Transverse colon (tissue), 4 donors: ENCODE measurements at regions not wholly inside any gene's neighbourhood (a gene's known extent, or its start where the extent isn't known, plus 50 kb on each side); places are given as distances from the start of the nearest gene placed in this dataset.

Source experiments
- DNase-seq: peaks from one replicate; pipeline ENCODE4 v3.0.0-alpha.2; 2019
- H3K27ac ChIP-seq, 4 donors: fragments of 200-600 bp; sonication (generic); 2 replicates each; pipeline ENCODE4 v1.5.1; 2016 to 2018; ENCODE audit warnings: inconsistent platforms in 4 of 4
- H3K27me3 ChIP-seq: fragments of 200-600 bp; sonication (generic); 2 replicates; pipeline ENCODE4 v1.5.1; 2017; ENCODE audit warnings: inconsistent platforms
- H3K36me3 ChIP-seq, 4 donors: fragments of 200-600 bp; sonication (generic); 2 replicates each; pipeline ENCODE4 v1.5.1; 2017 to 2019; ENCODE audit warnings: inconsistent platforms in 4 of 4
- H3K4me1 ChIP-seq, 4 donors: fragments of 200-600 bp; sonication (generic); 2 replicates each; pipeline ENCODE4 v1.5.1; 2017 to 2020; ENCODE audit warnings: inconsistent platforms in 4 of 4
- H3K4me3 ChIP-seq, 4 donors: fragments of 200-600 bp; sonication (generic); 1 replicate in 1 of 4; 2 replicates in 3 of 4; pipeline versions ENCODE4 v1.5.1 to v1.6.1; 2017 to 2019; ENCODE audit warnings: inconsistent platforms in 4 of 4
- H3K9me3 ChIP-seq, 2 donors: fragments of 200-600 bp; sonication (generic); 2 replicates each; pipeline ENCODE4 v1.5.1; 2017 to 2019; ENCODE audit warnings: inconsistent platforms in 2 of 2
- EP300 ChIP-seq: sonication (generic); formaldehyde crosslinking; IDR thresholded peaks from one replicate; pipeline ENCODE4 v1.6.1; 2017; ENCODE audit warnings: antibody characterized with exemption, low read depth
- POLR2A ChIP-seq: fragments of 450-650 bp; IDR thresholded peaks from one replicate; pipeline ENCODE4 v1.6.1; 2016; ENCODE audit warnings: antibody characterized with exemption, mild to moderate bottlenecking, moderate library complexity
- POLR2AphosphoS5 ChIP-seq, 3 donors: sonication (generic); formaldehyde crosslinking; IDR thresholded peaks; one replicate each; pipeline ENCODE4 v1.6.1; 2016; ENCODE audit warnings: antibody characterized with exemption in 3 of 3
- WGBS, 2 donors: methylation state at CpG; one replicate each; pipeline ENCODE4 v1.1.5; 2018; ENCODE audit warnings: low coverage in 1 of 2; 5-methylcytosine and 5-hydroxymethylcytosine counted together
- in situ Hi-C, 4 donors: fragments of 200-750 bp; cut with MboI; loops; one replicate each; pipeline versions ENCODE4 v1.15.0 to v1.15.1; 2017; ENCODE audit warnings: low sequenced_read_pairs in 3 of 4, low pct_ligation_motif_present in 1 of 4, low pct_unique_long_range_greater_than_20kb in 1 of 4
- intact Hi-C: fragments of 100-400 bp; cut with DNase I; formaldehyde crosslinking; loops from one replicate; pipeline ENCODE4 v1.15.1; 2023; ENCODE audit warnings: low total_unique reads
- TF ChIP-seq, protein P1 (sequence below), 5 experiments: fragments of 200-600 bp in 3 of 5; fragments of 450-650 bp in 2 of 5; sonication (generic) in 3 of 5; IDR thresholded peaks; 1 replicate in 2 of 5; 2 replicates in 3 of 5; pipeline ENCODE4 v1.5.1; 2016 to 2017; ENCODE audit warnings: antibody characterized with exemption in 5 of 5, inconsistent platforms in 3 of 5, mild to moderate bottlenecking in 2 of 5, moderate library complexity in 1 of 5

DNA sequence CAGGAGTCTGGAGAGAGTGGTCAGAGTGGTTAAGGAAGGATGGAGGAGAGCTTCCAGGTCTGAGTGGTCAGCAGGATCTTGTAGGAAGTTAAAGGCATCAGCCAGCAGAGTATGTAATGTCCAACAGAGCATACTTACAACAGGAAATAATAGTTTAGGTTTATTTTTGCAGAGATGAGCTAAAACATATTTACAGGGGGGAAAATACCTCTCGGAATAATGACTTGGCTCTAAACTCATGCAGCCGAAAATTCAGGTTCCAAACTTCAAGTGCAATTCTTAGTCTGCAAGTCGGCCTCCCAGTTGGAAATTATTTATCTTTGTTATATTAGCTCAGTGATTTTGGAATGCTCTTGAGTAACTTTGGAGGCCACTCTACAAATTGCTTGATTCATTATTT, 385.0 kb upstream of the C2CD4B start:
- Histone ChIP-seq H3K4me1 (peaks cover 10 to 16% (median 13%) of the 10 kb centered on the region in 4 donors), H3K4me3 (no peak overlapping the region), H3K9me3 (no peaks in the 10 kb centered on the region), H3K36me3 (no peaks in the 10 kb centered on the region), H3K27ac (no peak overlapping the region), H3K27me3 (no peaks in the 10 kb centered on the region)
- WGBS, 2 donors, result 74 to 85% methylated on average over 3 of the region's 3 CpGs
- intact Hi-C loops (no loop called here), in situ Hi-C loops (no loop called here)
- no peak for DNase-seq
- TF ChIP-seq POLR2AphosphoS5 (IDR thresholded peaks at IDR 0.05) (no peak), POLR2A (no peak), EP300 (no peak)
- TF ChIP-seq, protein P1, sequence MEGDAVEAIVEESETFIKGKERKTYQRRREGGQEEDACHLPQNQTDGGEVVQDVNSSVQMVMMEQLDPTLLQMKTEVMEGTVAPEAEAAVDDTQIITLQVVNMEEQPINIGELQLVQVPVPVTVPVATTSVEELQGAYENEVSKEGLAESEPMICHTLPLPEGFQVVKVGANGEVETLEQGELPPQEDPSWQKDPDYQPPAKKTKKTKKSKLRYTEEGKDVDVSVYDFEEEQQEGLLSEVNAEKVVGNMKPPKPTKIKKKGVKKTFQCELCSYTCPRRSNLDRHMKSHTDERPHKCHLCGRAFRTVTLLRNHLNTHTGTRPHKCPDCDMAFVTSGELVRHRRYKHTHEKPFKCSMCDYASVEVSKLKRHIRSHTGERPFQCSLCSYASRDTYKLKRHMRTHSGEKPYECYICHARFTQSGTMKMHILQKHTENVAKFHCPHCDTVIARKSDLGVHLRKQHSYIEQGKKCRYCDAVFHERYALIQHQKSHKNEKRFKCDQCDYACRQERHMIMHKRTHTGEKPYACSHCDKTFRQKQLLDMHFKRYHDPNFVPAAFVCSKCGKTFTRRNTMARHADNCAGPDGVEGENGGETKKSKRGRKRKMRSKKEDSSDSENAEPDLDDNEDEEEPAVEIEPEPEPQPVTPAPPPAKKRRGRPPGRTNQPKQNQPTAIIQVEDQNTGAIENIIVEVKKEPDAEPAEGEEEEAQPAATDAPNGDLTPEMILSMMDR (IDR thresholded peaks at IDR 0.05), result no peak

DNA sequence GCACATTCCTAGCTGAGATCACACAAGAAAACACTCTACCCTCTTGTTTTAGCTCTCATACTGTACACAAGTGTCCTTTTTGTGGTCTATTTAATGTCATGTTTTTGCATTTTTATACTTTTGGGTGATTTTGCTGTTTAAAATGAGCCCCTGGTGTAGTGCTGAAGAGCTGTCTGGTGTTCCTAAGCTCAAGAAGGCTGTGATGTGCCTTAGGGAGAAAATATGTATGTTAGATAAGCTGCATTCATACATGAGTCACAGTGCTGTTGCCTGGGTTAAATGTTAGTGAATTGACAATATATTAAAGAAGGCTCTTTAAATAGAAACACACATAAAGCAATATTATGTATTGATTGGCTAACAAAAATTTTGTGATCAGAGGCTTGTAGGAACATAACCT, 387.4 kb upstream of the C2CD4B start:
- Histone ChIP-seq H3K27me3 (no peaks in the 10 kb centered on the region), H3K9me3 (no peaks in the 10 kb centered on the region), H3K4me3 (no peak overlapping the region), H3K27ac (no peak overlapping the region), H3K4me1 (no peaks in the 10 kb centered on the region), H3K36me3 (no peaks in the 10 kb centered on the region)
- intact Hi-C loops (no loop called here), in situ Hi-C loops (no loop called here)
- TF ChIP-seq POLR2AphosphoS5 (IDR thresholded peaks at IDR 0.05) (no peak), POLR2A (no peak), EP300 (no peak)
- TF ChIP-seq, protein P1 (IDR thresholded peaks at IDR 0.05), result no peak
- no peak for DNase-seq

DNA sequence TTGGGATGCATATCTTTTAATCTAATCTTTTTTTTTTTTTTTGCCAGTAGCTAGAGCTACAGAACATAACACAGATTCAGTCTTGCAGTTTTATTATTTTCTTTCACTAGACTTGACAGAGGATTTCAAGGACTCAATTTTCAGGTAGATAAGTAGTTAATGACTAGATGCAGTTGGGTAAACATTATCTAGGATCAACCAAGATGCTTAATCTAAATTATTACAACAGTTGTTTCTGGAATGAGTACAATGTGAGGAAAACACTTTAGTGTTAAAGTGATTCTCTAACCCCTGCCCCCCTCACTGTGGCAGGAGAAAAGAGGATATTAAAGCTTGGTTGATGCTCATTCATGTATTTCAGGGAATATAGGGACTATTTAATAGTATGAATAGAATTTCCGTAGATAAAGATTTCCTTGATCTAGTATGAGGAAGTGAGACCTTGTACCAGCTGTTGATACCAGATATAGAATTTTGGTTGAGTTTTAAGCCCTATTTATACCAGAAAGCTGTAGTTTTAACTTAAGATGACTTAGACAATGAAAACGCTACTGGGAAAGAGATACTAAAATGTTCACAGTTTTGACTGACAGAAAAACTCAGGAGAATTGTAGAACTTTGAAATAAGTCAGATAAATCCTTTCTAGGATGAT, 389.0 kb upstream of the C2CD4B start:
- in situ Hi-C loops (no loop called here), intact Hi-C loops (loop anchor here (1.0 kb wide), 1 partner anchor 15 kb away; no protein-coding TSS in a partner anchor)
- H3K4me3 ChIP-seq, result no peak overlapping the region
- H3K4me1 ChIP-seq, result peaks cover 0 to 7% (median 3%) of the 10 kb centered on the region in 4 donors
- no peak for DNase-seq
- H3K27me3 ChIP-seq, result no peaks in the 10 kb centered on the region
- H3K27ac ChIP-seq, result no peak overlapping the region
- no peaks in the 10 kb centered on the region for H3K36me3 ChIP-seq
- no peaks in the 10 kb centered on the region for H3K9me3 ChIP-seq
- WGBS, 2 donors, result 62 to 73% methylated on average over 2 of the region's 2 CpGs
- TF ChIP-seq EP300 (no peak), POLR2AphosphoS5 (IDR thresholded peaks at IDR 0.05) (no peak), POLR2A (no peak)
- TF ChIP-seq, protein P1 (IDR thresholded peaks at IDR 0.05), result no peak

DNA sequence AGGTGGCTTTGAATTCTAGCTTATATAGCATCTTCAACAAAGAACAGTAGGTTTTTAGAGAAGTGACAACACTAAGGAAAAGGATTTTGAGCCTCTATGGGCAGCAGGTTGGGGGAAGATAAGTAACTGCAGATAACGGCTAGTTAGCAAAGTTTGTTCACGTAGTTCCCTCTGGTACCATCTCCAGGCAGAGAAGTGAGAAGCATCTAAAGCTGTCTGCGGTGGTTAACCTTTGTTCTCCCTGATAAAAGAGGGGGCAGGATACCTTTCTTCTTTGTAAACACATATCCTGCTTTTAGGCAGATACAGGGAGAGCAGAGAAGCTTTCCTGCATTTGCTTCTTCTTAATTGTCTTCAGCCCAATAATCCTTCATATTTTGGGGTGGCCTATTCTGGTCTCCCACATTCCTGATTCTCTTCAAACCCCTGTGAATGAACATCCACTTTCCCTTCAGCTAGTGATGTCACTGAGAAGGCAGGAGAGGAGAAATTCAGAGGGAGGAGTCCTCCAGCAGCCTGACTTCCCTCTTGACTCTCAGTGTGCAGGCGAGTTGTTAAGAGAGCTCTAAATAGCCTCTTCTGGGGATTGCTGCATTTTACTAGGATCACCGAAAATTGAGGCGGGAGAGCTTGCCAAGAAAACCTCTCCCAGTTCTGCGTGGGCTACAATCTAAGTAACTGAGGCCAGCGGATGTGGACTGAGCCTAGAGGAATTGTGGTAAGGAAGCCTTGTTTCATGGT, 393.7 kb upstream of the C2CD4B start:
- TF ChIP-seq EP300 (no peak), POLR2A (no peak), POLR2AphosphoS5 (IDR thresholded peaks at IDR 0.05) (no peak)
- TF ChIP-seq, protein P1 (IDR thresholded peaks at IDR 0.05), result no peak
- H3K27ac ChIP-seq, result peak overlapping the region in 3 of 4 donors; percentile 1 to 52 (median 28)
- H3K27me3 ChIP-seq, result no peaks in the 10 kb centered on the region
- peaks cover 0 to 27% (median 19%) of the 10 kb centered on the region in 4 donors for H3K4me1 ChIP-seq
- 53% methylated on average over 8 of the region's 8 CpGs; no CpG with 5 or more reads in 1 of the 2 donors for WGBS, 2 donors
- intact Hi-C loops (no loop called here), in situ Hi-C loops (no loop called here)
- no peaks in the 10 kb centered on the region for H3K36me3 ChIP-seq
- H3K9me3 ChIP-seq, result no peaks in the 10 kb centered on the region
- DNase-seq, result no peak
- no peak overlapping the region for H3K4me3 ChIP-seq
